K562 (cell line): ENCODE measurements at regions not wholly inside any gene's neighbourhood (a gene's known extent, or its start where the extent isn't known, plus 50 kb on each side); places are given as distances from the start of the nearest gene placed in this dataset.

Experiments used
- GMEB1 ChIP-seq: fragments of 250-450 bp; sonication (Bioruptor Pico); IDR thresholded peaks from 2 replicates; pipeline ENCODE4 v1.4.0; 2020; ENCODE audit warnings: mild to moderate bottlenecking
- NCOA4 ChIP-seq: fragments of 450-650 bp; IDR thresholded peaks from 2 replicates; pipeline ENCODE4 v1.6.1; 2018; ENCODE audit warnings: mild to moderate bottlenecking; ENCODE audit not compliant: partially characterized antibody
- NFIX ChIP-seq: fragments of 250-450 bp; sonication (Bioruptor Pico); IDR thresholded peaks from 2 replicates; pipeline ENCODE4 v1.4.0; 2020; ENCODE audit warnings: low read depth, mild to moderate bottlenecking, moderate library complexity
- NFYB ChIP-seq: IDR thresholded peaks from 2 replicates; pipeline ENCODE4 v1.6.1; 2011; ENCODE audit warnings: mild to moderate bottlenecking, moderate library complexity; ENCODE audit not compliant: insufficient read length; ENCODE audit errors: extremely low read depth
- NR1H2 ChIP-seq: sonication (generic); formaldehyde crosslinking; IDR thresholded peaks from 2 replicates; pipeline ENCODE4 v1.4.0; 2020; ENCODE audit warnings: mild to moderate bottlenecking, missing genetic modification reagents
- RNF2 ChIP-seq: sonication (generic); IDR thresholded peaks from 2 replicates; pipeline ENCODE4 v1.6.1; 2016
- SMAD4 ChIP-seq: fragments of 250-450 bp; sonication (Bioruptor Pico); conservative IDR thresholded peaks from 2 replicates; pipeline ENCODE4 v1.8.0; 2021; ENCODE audit warnings: inconsistent platforms, mild to moderate bottlenecking, moderate library complexity
- SRSF1 ChIP-seq: fragments of 200-400 bp; formaldehyde crosslinking; IDR thresholded peaks from 2 replicates; pipeline ENCODE4 v1.6.1; 2017; ENCODE audit warnings: mild to moderate bottlenecking, low read depth, low read length, moderate library complexity
- ZNF274 ChIP-seq: IDR thresholded peaks from 2 replicates; pipeline ENCODE4 v1.6.1; 2011; ENCODE audit warnings: low read depth, mild to moderate bottlenecking, low read length, moderate library complexity, borderline replicate concordance
- ZNF316 ChIP-seq: fragments of 450-650 bp; IDR thresholded peaks from 2 replicates; pipeline ENCODE4 v1.6.1; 2016
- TF ChIP-seq, protein P1 (sequence below), 2 experiments: IDR thresholded peaks in 1 of 2; conservative IDR thresholded peaks in 1 of 2; 2 replicates each; pipeline ENCODE4 v1.6.1; 2016; ENCODE audit warnings: low read depth in 2 of 2, mild to moderate bottlenecking in 1 of 2, missing compliant biosample characterization in 1 of 2, missing genetic modification characterization in 1 of 2, moderate library complexity in 1 of 2
- TF ChIP-seq, protein P2 (sequence below), 2 experiments: fragments of 450-650 bp in 1 of 2; sonication (generic) in 1 of 2; formaldehyde crosslinking in 1 of 2; IDR thresholded peaks; 2 replicates each; pipeline versions ENCODE4 v1.7.1 to v1.9.0; 2016 to 2022; ENCODE audit warnings: inconsistent platforms in 1 of 2, mild to moderate bottlenecking in 1 of 2, missing genetic modification reagents in 1 of 2
- TF ChIP-seq, protein P3 (sequence below), 2 experiments: fragments of 250-450 bp in 1 of 2; fragments of 450-650 bp in 1 of 2; sonication (Bioruptor Pico) in 1 of 2; IDR thresholded peaks; 2 replicates each; pipeline versions ENCODE4 v1.6.1 to v1.8.0; 2016 to 2021; ENCODE audit warnings: mild to moderate bottlenecking in 2 of 2, moderate library complexity in 2 of 2, missing compliant biosample characterization in 1 of 2, missing genetic modification characterization in 1 of 2

GRCh38 chr6:110042670-110043296 lies 64.7 kb downstream of the GPR6 start (continued):
- TF ChIP-seq, protein P1, sequence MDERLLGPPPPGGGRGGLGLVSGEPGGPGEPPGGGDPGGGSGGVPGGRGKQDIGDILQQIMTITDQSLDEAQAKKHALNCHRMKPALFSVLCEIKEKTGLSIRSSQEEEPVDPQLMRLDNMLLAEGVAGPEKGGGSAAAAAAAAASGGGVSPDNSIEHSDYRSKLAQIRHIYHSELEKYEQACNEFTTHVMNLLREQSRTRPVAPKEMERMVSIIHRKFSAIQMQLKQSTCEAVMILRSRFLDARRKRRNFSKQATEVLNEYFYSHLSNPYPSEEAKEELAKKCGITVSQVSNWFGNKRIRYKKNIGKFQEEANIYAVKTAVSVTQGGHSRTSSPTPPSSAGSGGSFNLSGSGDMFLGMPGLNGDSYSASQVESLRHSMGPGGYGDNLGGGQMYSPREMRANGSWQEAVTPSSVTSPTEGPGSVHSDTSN (CRISPR knock-in tag; IDR thresholded peaks at IDR 0.05; ENCODE audit: low read depth), result no peak
- TF ChIP-seq, protein P1 (tag; conservative IDR thresholded peaks at IDR 0.05; ENCODE audit: low read depth), result peak; percentile 42; the same call in 1 of the 2 replicates
- TF ChIP-seq ZNF274 (no peak), SRSF1 (no peak), SMAD4 (CRISPR knock-in tag) (no peak), GMEB1 (no peak), NFYB (peak; percentile 65), RNF2 (no peak), NCOA4 (no peak), NFIX (CRISPR knock-in tag) (no peak), ZNF316 (no peak), NR1H2 (CRISPR knock-in tag) (no peak)
- TF ChIP-seq, protein P2, sequence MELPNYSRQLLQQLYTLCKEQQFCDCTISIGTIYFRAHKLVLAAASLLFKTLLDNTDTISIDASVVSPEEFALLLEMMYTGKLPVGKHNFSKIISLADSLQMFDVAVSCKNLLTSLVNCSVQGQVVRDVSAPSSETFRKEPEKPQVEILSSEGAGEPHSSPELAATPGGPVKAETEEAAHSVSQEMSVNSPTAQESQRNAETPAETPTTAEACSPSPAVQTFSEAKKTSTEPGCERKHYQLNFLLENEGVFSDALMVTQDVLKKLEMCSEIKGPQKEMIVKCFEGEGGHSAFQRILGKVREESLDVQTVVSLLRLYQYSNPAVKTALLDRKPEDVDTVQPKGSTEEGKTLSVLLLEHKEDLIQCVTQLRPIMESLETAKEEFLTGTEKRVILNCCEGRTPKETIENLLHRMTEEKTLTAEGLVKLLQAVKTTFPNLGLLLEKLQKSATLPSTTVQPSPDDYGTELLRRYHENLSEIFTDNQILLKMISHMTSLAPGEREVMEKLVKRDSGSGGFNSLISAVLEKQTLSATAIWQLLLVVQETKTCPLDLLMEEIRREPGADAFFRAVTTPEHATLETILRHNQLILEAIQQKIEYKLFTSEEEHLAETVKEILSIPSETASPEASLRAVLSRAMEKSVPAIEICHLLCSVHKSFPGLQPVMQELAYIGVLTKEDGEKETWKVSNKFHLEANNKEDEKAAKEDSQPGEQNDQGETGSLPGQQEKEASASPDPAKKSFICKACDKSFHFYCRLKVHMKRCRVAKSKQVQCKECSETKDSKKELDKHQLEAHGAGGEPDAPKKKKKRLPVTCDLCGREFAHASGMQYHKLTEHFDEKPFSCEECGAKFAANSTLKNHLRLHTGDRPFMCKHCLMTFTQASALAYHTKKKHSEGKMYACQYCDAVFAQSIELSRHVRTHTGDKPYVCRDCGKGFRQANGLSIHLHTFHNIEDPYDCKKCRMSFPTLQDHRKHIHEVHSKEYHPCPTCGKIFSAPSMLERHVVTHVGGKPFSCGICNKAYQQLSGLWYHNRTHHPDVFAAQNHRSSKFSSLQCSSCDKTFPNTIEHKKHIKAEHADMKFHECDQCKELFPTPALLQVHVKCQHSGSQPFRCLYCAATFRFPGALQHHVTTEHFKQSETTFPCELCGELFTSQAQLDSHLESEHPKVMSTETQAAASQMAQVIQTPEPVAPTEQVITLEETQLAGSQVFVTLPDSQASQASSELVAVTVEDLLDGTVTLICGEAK (IDR thresholded peaks at IDR 0.05), result no peak
- TF ChIP-seq, protein P2 (CRISPR knock-in tag; IDR thresholded peaks at IDR 0.05), result no peak
- TF ChIP-seq, protein P3, sequence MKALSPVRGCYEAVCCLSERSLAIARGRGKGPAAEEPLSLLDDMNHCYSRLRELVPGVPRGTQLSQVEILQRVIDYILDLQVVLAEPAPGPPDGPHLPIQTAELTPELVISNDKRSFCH (CRISPR knock-in tag; IDR thresholded peaks at IDR 0.05), result no peak
- TF ChIP-seq, protein P3 (tag; IDR thresholded peaks at IDR 0.05), result no peak
